ENCODE measurements at regions not wholly inside any gene's neighbourhood (a gene's known extent, or its start where the extent isn't known, plus 50 kb on each side); places are given as distances from the start of the nearest gene placed in this dataset.
"Not testable (repeated sequence)": the region's sequence is repeated elsewhere in the genome, so short reads cannot be mapped to it uniquely, and the experiment has no call there.

DNA sequence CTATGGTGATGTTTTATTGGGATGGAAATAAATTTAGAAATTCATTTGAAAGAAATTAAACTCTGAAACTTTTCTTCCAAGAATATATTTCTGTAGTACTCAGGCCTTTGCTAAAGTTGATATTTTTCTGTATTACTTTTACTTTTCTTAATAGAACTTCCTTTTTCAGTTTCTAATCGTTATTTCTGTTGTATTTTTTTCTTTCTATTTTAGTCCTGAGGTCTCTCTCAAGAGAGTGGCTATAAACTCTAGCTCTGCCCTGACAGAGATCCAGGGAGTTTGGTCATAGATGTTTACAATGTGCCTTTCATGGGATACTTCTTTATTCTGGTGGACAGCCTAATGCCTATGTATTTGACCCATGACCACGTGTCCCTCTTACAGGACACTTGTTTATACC is 51.0 kb downstream of the OR2B6 start:
- no peaks in the 10 kb centered on the region for H3K27me3 ChIP-seq (ENCODE audit: insufficient read depth, low read length, poor library complexity)
- ATAC-seq (ENCODE audit: insufficient read depth, low read depth), result no peak
- H2AFZ ChIP-seq (ENCODE audit: low read depth, low read length), result no peak overlapping the region
- H3K4me3 ChIP-seq (ENCODE audit: low read depth in 1 of 2, low read length in 2 of 2), result no peak overlapping the region
- H3K79me2 ChIP-seq (ENCODE audit: insufficient read depth, low read length), result no peaks in the 10 kb centered on the region
- no peak for DNase-seq
- H3K36me3 ChIP-seq (ENCODE audit: insufficient read depth, low read length), result no peaks in the 10 kb centered on the region
- H3K27ac ChIP-seq (ENCODE audit: low read length), result no peak overlapping the region
- H3K4me1 ChIP-seq (ENCODE audit: insufficient read depth, low read length), result peaks cover 7% of the 10 kb centered on the region
- H4K20me1 ChIP-seq (ENCODE audit: insufficient read depth, low read length), result no peaks in the 10 kb centered on the region
- no peaks in the 10 kb centered on the region for H3K9me3 ChIP-seq (ENCODE audit: insufficient read depth, low read length, severe bottlenecking)
- H3K9ac ChIP-seq (ENCODE audit: low read depth, low read length), result no peak overlapping the region
- no peak overlapping the region for H3K4me2 ChIP-seq (ENCODE audit: insufficient read depth, low read length)
- TF ChIP-seq EZH2 (IDR thresholded peaks at IDR 0.05; ENCODE audit: borderline replicate concordance, low read depth, low read length, severe bottlenecking), result no peak
- TF ChIP-seq, protein P1, sequence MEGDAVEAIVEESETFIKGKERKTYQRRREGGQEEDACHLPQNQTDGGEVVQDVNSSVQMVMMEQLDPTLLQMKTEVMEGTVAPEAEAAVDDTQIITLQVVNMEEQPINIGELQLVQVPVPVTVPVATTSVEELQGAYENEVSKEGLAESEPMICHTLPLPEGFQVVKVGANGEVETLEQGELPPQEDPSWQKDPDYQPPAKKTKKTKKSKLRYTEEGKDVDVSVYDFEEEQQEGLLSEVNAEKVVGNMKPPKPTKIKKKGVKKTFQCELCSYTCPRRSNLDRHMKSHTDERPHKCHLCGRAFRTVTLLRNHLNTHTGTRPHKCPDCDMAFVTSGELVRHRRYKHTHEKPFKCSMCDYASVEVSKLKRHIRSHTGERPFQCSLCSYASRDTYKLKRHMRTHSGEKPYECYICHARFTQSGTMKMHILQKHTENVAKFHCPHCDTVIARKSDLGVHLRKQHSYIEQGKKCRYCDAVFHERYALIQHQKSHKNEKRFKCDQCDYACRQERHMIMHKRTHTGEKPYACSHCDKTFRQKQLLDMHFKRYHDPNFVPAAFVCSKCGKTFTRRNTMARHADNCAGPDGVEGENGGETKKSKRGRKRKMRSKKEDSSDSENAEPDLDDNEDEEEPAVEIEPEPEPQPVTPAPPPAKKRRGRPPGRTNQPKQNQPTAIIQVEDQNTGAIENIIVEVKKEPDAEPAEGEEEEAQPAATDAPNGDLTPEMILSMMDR (IDR thresholded peaks at IDR 0.05; ENCODE audit: borderline replicate concordance, extremely low read depth, low read length, poor library complexity, severe bottlenecking), result no peak

DNA sequence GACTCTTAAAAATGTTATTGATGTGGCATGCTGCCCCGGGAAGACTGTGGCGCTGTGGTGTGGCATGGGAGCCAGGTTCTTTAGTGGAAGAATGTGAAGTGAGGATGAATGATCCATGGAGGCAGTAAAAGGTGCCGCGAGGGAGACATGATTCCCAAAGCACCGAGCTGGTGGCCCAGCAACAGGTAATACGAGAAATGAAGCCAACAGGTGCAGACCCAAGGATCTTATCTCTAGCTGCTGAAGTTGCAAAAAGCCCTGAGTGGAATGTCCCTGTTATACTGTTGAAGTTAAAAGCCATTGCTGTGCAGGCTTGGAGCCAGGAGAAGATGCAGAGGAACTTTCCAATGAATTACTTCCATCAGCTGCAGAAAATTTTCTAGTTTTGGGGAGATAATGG is 53.5 kb downstream of the OR2B6 start:
- no peaks in the 10 kb centered on the region for H4K20me1 ChIP-seq (ENCODE audit: insufficient read depth, low read length)
- no peak for TF ChIP-seq EZH2 (IDR thresholded peaks at IDR 0.05; ENCODE audit: borderline replicate concordance, low read depth, low read length, severe bottlenecking)
- TF ChIP-seq, protein P1 (IDR thresholded peaks at IDR 0.05; ENCODE audit: borderline replicate concordance, extremely low read depth, low read length, poor library complexity, severe bottlenecking), result no peak
- no peaks in the 10 kb centered on the region for H3K27me3 ChIP-seq (ENCODE audit: insufficient read depth, low read length, poor library complexity)
- no peaks in the 10 kb centered on the region for H3K79me2 ChIP-seq (ENCODE audit: insufficient read depth, low read length)
- no peak overlapping the region for H3K4me2 ChIP-seq (ENCODE audit: insufficient read depth, low read length)
- no peak overlapping the region for H2AFZ ChIP-seq (ENCODE audit: low read depth, low read length)
- no peak for DNase-seq
- no peak overlapping the region for H3K4me3 ChIP-seq (ENCODE audit: low read depth in 1 of 2, low read length in 2 of 2)
- H3K27ac ChIP-seq (ENCODE audit: low read length), result no peak overlapping the region
- no peaks in the 10 kb centered on the region for H3K36me3 ChIP-seq (ENCODE audit: insufficient read depth, low read length)
- no peaks in the 10 kb centered on the region for H3K9me3 ChIP-seq (ENCODE audit: insufficient read depth, low read length, severe bottlenecking)
- H3K9ac ChIP-seq (ENCODE audit: low read depth, low read length), result no peak overlapping the region
- H3K4me1 ChIP-seq (ENCODE audit: insufficient read depth, low read length), result peaks cover 7% of the 10 kb centered on the region
- no peak for ATAC-seq (ENCODE audit: insufficient read depth, low read depth)

DNA sequence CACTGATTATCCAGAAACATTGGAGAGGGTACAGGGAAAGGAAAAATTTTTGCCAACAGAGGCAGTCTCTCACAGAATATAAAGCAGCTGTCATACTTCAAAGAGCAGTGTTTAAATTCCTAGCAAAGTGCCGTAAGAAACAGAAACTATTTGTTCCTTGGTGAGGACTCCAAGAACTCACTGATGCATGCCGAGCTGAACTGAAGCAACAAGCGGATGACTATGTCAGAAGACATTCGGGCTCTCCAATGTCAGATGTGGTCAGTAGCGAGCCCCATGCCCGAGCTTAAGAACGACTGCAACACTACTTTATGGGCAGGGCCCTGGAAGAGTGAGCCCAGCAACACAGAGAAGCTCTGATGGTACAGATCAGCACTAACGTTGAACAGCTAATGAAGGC is 54.7 kb downstream of the OR2B6 start:
- Histone ChIP-seq H4K20me1 (ENCODE audit: insufficient read depth, low read length) (no peaks in the 10 kb centered on the region), H3K4me2 (ENCODE audit: insufficient read depth, low read length) (no peak overlapping the region), H3K4me3 (ENCODE audit: low read depth in 1 of 2, low read length in 2 of 2) (no peak overlapping the region), H3K36me3 (ENCODE audit: insufficient read depth, low read length) (no peaks in the 10 kb centered on the region), H3K4me1 (ENCODE audit: insufficient read depth, low read length) (peaks cover 7% of the 10 kb centered on the region), H3K79me2 (ENCODE audit: insufficient read depth, low read length) (no peaks in the 10 kb centered on the region), H3K9ac (ENCODE audit: low read depth, low read length) (no peak overlapping the region), H3K27me3 (ENCODE audit: insufficient read depth, low read length, poor library complexity) (no peaks in the 10 kb centered on the region), H2AFZ (ENCODE audit: low read depth, low read length) (peak overlapping the region; percentile 46; the same call in 1 of the 2 replicates), H3K9me3 (ENCODE audit: insufficient read depth, low read length, severe bottlenecking) (no peaks in the 10 kb centered on the region), H3K27ac (ENCODE audit: low read length) (no peak overlapping the region)
- DNase-seq (no peak), ATAC-seq (ENCODE audit: insufficient read depth, low read depth) (no peak)
- TF ChIP-seq, protein P1 (IDR thresholded peaks at IDR 0.05; ENCODE audit: borderline replicate concordance, extremely low read depth, low read length, poor library complexity, severe bottlenecking), result no peak
- TF ChIP-seq EZH2 (IDR thresholded peaks at IDR 0.05; ENCODE audit: borderline replicate concordance, low read depth, low read length, severe bottlenecking), result no peak

DNA sequence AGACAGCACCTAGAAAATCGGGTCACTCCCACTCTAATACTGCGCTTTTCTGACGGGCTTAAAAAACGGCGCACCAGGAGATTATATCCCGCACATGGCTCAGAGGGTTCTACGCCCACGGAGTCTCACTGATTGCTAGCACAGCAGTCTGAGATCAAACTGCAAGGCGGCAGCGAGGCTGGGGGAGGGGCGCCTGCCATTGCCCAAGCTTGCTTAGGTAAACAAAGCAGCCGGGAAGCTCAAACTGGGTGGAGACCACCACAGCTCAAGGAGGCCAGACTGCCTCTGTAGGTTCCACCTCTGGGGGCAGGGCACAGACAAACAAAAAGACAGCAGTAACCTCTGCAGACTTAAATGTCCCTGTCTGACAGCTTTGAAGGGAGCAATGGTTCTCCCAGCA is 59.4 kb upstream of the ZNF165 start:
- H3K4me2 ChIP-seq (ENCODE audit: insufficient read depth, low read length); H3K36me3 ChIP-seq (ENCODE audit: insufficient read depth, low read length); H3K9ac ChIP-seq (ENCODE audit: low read depth, low read length); ATAC-seq (ENCODE audit: insufficient read depth, low read depth); H3K4me3 ChIP-seq (ENCODE audit: low read depth in 1 of 2, low read length in 2 of 2); H3K9me3 ChIP-seq (ENCODE audit: insufficient read depth, low read length, severe bottlenecking); H3K79me2 ChIP-seq (ENCODE audit: insufficient read depth, low read length); H3K4me1 ChIP-seq (ENCODE audit: insufficient read depth, low read length); H4K20me1 ChIP-seq (ENCODE audit: insufficient read depth, low read length); H2AFZ ChIP-seq (ENCODE audit: low read depth, low read length); H3K27me3 ChIP-seq (ENCODE audit: insufficient read depth, low read length, poor library complexity); DNase-seq; H3K27ac ChIP-seq (ENCODE audit: low read length): not testable (repeated sequence)

DNA sequence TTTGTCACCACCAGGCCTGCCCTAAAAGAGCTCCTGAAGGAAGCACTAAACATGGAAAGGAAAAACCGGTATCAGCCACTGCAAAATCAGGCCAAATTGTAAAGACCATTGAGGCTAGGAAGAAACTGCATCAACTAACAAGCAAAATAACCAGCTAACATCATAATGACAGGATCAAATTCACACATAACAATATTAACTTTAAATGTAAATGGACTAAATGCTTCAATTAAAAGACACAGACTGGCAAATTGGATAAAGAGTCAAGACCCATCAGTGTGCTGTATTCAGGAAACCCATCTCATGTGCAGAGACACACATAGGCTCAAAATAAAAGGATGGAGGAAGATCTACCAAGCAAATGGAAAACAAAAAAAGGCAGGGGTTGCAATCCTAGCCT is 57.7 kb upstream of the ZNF165 start:
- not testable (repeated sequence) for H3K9me3 ChIP-seq (ENCODE audit: insufficient read depth, low read length, severe bottlenecking); H3K36me3 ChIP-seq (ENCODE audit: insufficient read depth, low read length); H3K27me3 ChIP-seq (ENCODE audit: insufficient read depth, low read length, poor library complexity); H3K27ac ChIP-seq (ENCODE audit: low read length); H3K4me3 ChIP-seq (ENCODE audit: low read depth in 1 of 2, low read length in 2 of 2); H3K79me2 ChIP-seq (ENCODE audit: insufficient read depth, low read length); H2AFZ ChIP-seq (ENCODE audit: low read depth, low read length); H3K9ac ChIP-seq (ENCODE audit: low read depth, low read length); DNase-seq; H3K4me2 ChIP-seq (ENCODE audit: insufficient read depth, low read length); H3K4me1 ChIP-seq (ENCODE audit: insufficient read depth, low read length); ATAC-seq (ENCODE audit: insufficient read depth, low read depth); H4K20me1 ChIP-seq (ENCODE audit: insufficient read depth, low read length)

All from DND-41 (cell line).